ENCODE measurements at regions not wholly inside any gene's neighbourhood (a gene's known extent, or its start where the extent isn't known, plus 50 kb on each side); places are given as distances from the start of the nearest gene placed in this dataset.

DNA sequence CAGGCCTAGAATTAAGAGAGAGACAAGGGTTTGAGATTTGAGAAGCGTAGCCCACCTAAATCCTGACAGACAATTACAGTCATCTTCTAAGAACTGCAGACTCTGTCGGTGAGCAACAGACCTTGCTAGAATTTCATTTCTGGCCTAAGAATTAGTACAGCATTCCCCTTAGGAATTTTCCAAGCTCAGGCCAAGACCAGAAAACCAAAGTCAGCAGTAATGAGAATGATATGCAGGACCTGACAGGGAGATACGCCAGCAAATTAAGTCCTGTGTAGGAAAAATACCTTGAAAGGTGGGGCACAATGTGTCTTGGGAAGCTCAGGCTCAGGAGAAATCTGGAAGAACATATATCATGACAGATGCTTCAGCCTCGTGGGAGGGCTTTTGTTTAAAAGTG is 52.7 kb upstream of the HERPUD2 start:
- no peak for DNase-seq (ENCODE audit: low spot score)

- no peak for DNase-seq (ENCODE audit: low spot score)
Measured at GRCh38 chr7:35748371-35748770, 52.5 kb upstream of the SEPTIN7 start.

GRCh38 chr7:35749556-35749955 is 51.3 kb upstream of the SEPTIN7 start:
- DNase-seq (ENCODE audit: low spot score), result peak; percentile 63

Measured in AG08395 (cell line).